ENCODE measurements at regions not wholly inside any gene's neighbourhood (a gene's known extent, or its start where the extent isn't known, plus 50 kb on each side); places are given as distances from the start of the nearest gene placed in this dataset.

- H4K8ac ChIP-seq (ENCODE audit: extremely low read depth, insufficient read depth, low read length) = no peak overlapping the region
- POLR2A ChIA-PET (ENCODE audit: partially characterized antibody) = no interaction called here
Measured at GRCh38 chr7:85475476-85475875, 288.6 kb upstream of the SEMA3D start.

More at GRCh38 chr7:85475476-85475875, 288.6 kb upstream of the SEMA3D start:
- H3K79me1 ChIP-seq (ENCODE audit: low read depth, low read length) = no peaks in the 10 kb centered on the region
- no peak overlapping the region for H2BK12ac ChIP-seq (ENCODE audit: low read depth, low read length)
- no peak overlapping the region for H3K9ac ChIP-seq (replicated peaks in 1 of 4; ENCODE audit: extremely low read depth in 1 of 4, low read depth in 3 of 4, low read length in 3 of 4)
- no peaks in the 10 kb centered on the region for H3K4me1 ChIP-seq (replicated peaks in 1 of 4; ENCODE audit: control insufficient read depth in 3 of 4, insufficient read depth in 4 of 4, low read length in 3 of 4)
- H3K23me2 ChIP-seq (ENCODE audit: low read depth, low read length) = no peaks in the 10 kb centered on the region
- TF ChIP-seq TBP (IDR thresholded peaks at IDR 0.05; ENCODE audit: low read depth, low read length) (no peak), HDAC2 (IDR thresholded peaks at IDR 0.05; ENCODE audit: borderline replicate concordance in 1 of 2, low read depth in 2 of 2, low read length in 2 of 2) (no peak), POLR2AphosphoS5 (IDR thresholded peaks at IDR 0.05; ENCODE audit: low read depth, low read length) (no peak), HDAC6 (IDR thresholded peaks at IDR 0.05; ENCODE audit: low read depth, low read length) (no peak), EGR1 (IDR thresholded peaks at IDR 0.05; ENCODE audit: borderline replicate concordance, low read depth, low read length) (no peak)
- CTCF ChIA-PET (ENCODE audit: partially characterized antibody) = no interaction called here
- H4K91ac ChIP-seq (replicated peaks; ENCODE audit: insufficient read length, low read length) = no peak overlapping the region
- no peaks in the 10 kb centered on the region for H3K36me3 ChIP-seq (ENCODE audit: control insufficient read depth in 2 of 4, insufficient read depth in 4 of 4, low read length in 3 of 4)
- H3K18ac ChIP-seq (ENCODE audit: extremely low read depth, low read length) = no peak overlapping the region
- H2BK5ac ChIP-seq (ENCODE audit: low read depth, low read length) = no peak overlapping the region
- no peak for DNase-seq (ENCODE audit: low read depth in 1 of 2, low spot score in 2 of 2)
- no peak for FAIRE-seq
- H3K4ac ChIP-seq (replicated peaks; ENCODE audit: insufficient read length, low read depth, low read length) = no peak overlapping the region
- no peak overlapping the region for H2BK15ac ChIP-seq (ENCODE audit: low read length)
- H2AFZ ChIP-seq (ENCODE audit: low read length) = no peak overlapping the region
- H3K23ac ChIP-seq (ENCODE audit: insufficient read length) = no peak overlapping the region
- H3K4me2 ChIP-seq (ENCODE audit: insufficient read depth in 1 of 2, low read depth in 2 of 2, low read length in 2 of 2) = no peak overlapping the region
- no peak overlapping the region for H4K5ac ChIP-seq (ENCODE audit: insufficient read length, low read depth, low read length)
- no peak overlapping the region for H3K56ac ChIP-seq (replicated peaks; ENCODE audit: insufficient read length, low read depth, low read length)
- H2BK120ac ChIP-seq (replicated peaks; ENCODE audit: low read depth, low read length) = no peak overlapping the region
- H3K4me3 ChIP-seq (ENCODE audit: extremely low read depth in 1 of 4, insufficient read depth in 2 of 4, low read depth in 3 of 4, low read length in 4 of 4) = no peak overlapping the region
- H3K27me3 ChIP-seq (replicated peaks in 1 of 4; ENCODE audit: control insufficient read depth in 3 of 4, extremely low read depth in 1 of 4, insufficient read depth in 3 of 4, low read length in 3 of 4) = no peaks in the 10 kb centered on the region
- H4K20me1 ChIP-seq (replicated peaks in 1 of 2; ENCODE audit: control insufficient read depth in 1 of 2, insufficient read depth in 2 of 2, low read length in 2 of 2) = no peaks in the 10 kb centered on the region
- no peak overlapping the region for H2BK20ac ChIP-seq (ENCODE audit: low read length)
- H3K27ac ChIP-seq (ENCODE audit: low read depth, low read length) = no peak overlapping the region
- H3K14ac ChIP-seq (ENCODE audit: insufficient read length) = no peak overlapping the region
- no peaks in the 10 kb centered on the region for H3K79me2 ChIP-seq (ENCODE audit: control insufficient read depth in 1 of 2, insufficient read depth in 2 of 2, low read length in 2 of 2)
- H2AK5ac ChIP-seq (ENCODE audit: low read depth, low read length) = no peak overlapping the region
- WGBS, 2 experiments (ENCODE audit: extremely low coverage in 1 of 2, insufficient coverage in 1 of 2, insufficient read length in 1 of 2, insufficient replicate concordance in 2 of 2, low coverage in 1 of 2, low lambda C conversion rate in 2 of 2, missing lambda C conversion rate in 1 of 2) = 93% methylated on average over 2 of the region's 2 CpGs; no CpG with 5 or more reads in 1 of the 2 experiments
- no peaks in the 10 kb centered on the region for H3K9me3 ChIP-seq (ENCODE audit: insufficient read depth in 2 of 2, low read depth in 1 of 2, low read length in 1 of 2)

Data from H1 (cell line).